ENCODE measurements at regions not wholly inside any gene's neighbourhood (a gene's known extent, or its start where the extent isn't known, plus 50 kb on each side); places are given as distances from the start of the nearest gene placed in this dataset.

GRCh38 chr4:30917946-30918345 is 197.8 kb downstream of the PCDH7 start:
- no peaks in the 10 kb centered on the region for H3K4me1 ChIP-seq (ENCODE audit: control insufficient read depth in 1 of 2, insufficient read depth in 2 of 2, low read length in 2 of 2)
- H3K4me3 ChIP-seq (ENCODE audit: low read depth in 1 of 2, low read length in 2 of 2) = no peak overlapping the region
- H3K36me3 ChIP-seq (ENCODE audit: control insufficient read depth in 1 of 2, insufficient read depth in 2 of 2, low read length in 2 of 2) = no peaks in the 10 kb centered on the region
- no peaks in the 10 kb centered on the region for H3K9me3 ChIP-seq (ENCODE audit: control insufficient read depth in 1 of 2, low read length in 2 of 2)
- no peaks in the 10 kb centered on the region for H3K27me3 ChIP-seq (ENCODE audit: low read depth, low read length)
- H3K27ac ChIP-seq (ENCODE audit: low read length) = no peak overlapping the region

GRCh38 chr4:30919458-30919857 is 199.3 kb downstream of the PCDH7 start:
- H3K4me1 ChIP-seq (ENCODE audit: control insufficient read depth in 1 of 2, insufficient read depth in 2 of 2, low read length in 2 of 2) = no peaks in the 10 kb centered on the region
- H3K4me3 ChIP-seq (ENCODE audit: low read depth in 1 of 2, low read length in 2 of 2) = no peak overlapping the region

GRCh38 chr4:30920043-30920442 is 199.9 kb downstream of the PCDH7 start:
- Histone ChIP-seq H3K36me3 (ENCODE audit: control insufficient read depth in 1 of 2, insufficient read depth in 2 of 2, low read length in 2 of 2) (no peaks in the 10 kb centered on the region), H3K4me3 (ENCODE audit: low read depth in 1 of 2, low read length in 2 of 2) (no peak overlapping the region), H3K4me1 (ENCODE audit: control insufficient read depth in 1 of 2, insufficient read depth in 2 of 2, low read length in 2 of 2) (no peaks in the 10 kb centered on the region), H3K27me3 (ENCODE audit: low read depth, low read length) (no peaks in the 10 kb centered on the region), H3K27ac (ENCODE audit: low read length) (no peak overlapping the region), H3K9me3 (ENCODE audit: control insufficient read depth in 1 of 2, low read length in 2 of 2) (no peaks in the 10 kb centered on the region)

More at GRCh38 chr4:30919458-30919857, 199.3 kb downstream of the PCDH7 start:
- H3K9me3 ChIP-seq (ENCODE audit: control insufficient read depth in 1 of 2, low read length in 2 of 2) = no peaks in the 10 kb centered on the region
- H3K27ac ChIP-seq (ENCODE audit: low read length) = no peak overlapping the region
- H3K27me3 ChIP-seq (ENCODE audit: low read depth, low read length) = no peaks in the 10 kb centered on the region
- no peaks in the 10 kb centered on the region for H3K36me3 ChIP-seq (ENCODE audit: control insufficient read depth in 1 of 2, insufficient read depth in 2 of 2, low read length in 2 of 2)

GRCh38 chr4:30922625-30923024 is 202.5 kb downstream of the PCDH7 start:
- Histone ChIP-seq H3K4me1 (ENCODE audit: control insufficient read depth in 1 of 2, insufficient read depth in 2 of 2, low read length in 2 of 2) (no peaks in the 10 kb centered on the region), H3K27me3 (ENCODE audit: low read depth, low read length) (no peaks in the 10 kb centered on the region)

GRCh38 chr4:30924495-30924894 is 204.3 kb downstream of the PCDH7 start:
- H3K9me3 ChIP-seq (ENCODE audit: control insufficient read depth in 1 of 2, low read length in 2 of 2) = no peaks in the 10 kb centered on the region
- H3K4me3 ChIP-seq (ENCODE audit: low read depth in 1 of 2, low read length in 2 of 2) = no peak overlapping the region
- H3K27me3 ChIP-seq (ENCODE audit: low read depth, low read length) = no peaks in the 10 kb centered on the region
- H3K4me1 ChIP-seq (ENCODE audit: control insufficient read depth in 1 of 2, insufficient read depth in 2 of 2, low read length in 2 of 2) = no peaks in the 10 kb centered on the region
- H3K36me3 ChIP-seq (ENCODE audit: control insufficient read depth in 1 of 2, insufficient read depth in 2 of 2, low read length in 2 of 2) = no peaks in the 10 kb centered on the region
- H3K27ac ChIP-seq (ENCODE audit: low read length) = no peak overlapping the region

More at GRCh38 chr4:30922625-30923024, 202.5 kb downstream of the PCDH7 start:
- H3K9me3 ChIP-seq (ENCODE audit: control insufficient read depth in 1 of 2, low read length in 2 of 2) = no peaks in the 10 kb centered on the region
- H3K27ac ChIP-seq (ENCODE audit: low read length) = no peak overlapping the region
- H3K36me3 ChIP-seq (ENCODE audit: control insufficient read depth in 1 of 2, insufficient read depth in 2 of 2, low read length in 2 of 2) = no peaks in the 10 kb centered on the region
- H3K4me3 ChIP-seq (ENCODE audit: low read depth in 1 of 2, low read length in 2 of 2) = no peak overlapping the region

- no peak overlapping the region for H3K27ac ChIP-seq (ENCODE audit: low read length)
- H3K4me3 ChIP-seq (ENCODE audit: low read depth in 1 of 2, low read length in 2 of 2) = no peak overlapping the region
- no peaks in the 10 kb centered on the region for H3K9me3 ChIP-seq (ENCODE audit: control insufficient read depth in 1 of 2, low read length in 2 of 2)
- H3K36me3 ChIP-seq (ENCODE audit: control insufficient read depth in 1 of 2, insufficient read depth in 2 of 2, low read length in 2 of 2) = no peaks in the 10 kb centered on the region
- no peaks in the 10 kb centered on the region for H3K27me3 ChIP-seq (ENCODE audit: low read depth, low read length)
- no peaks in the 10 kb centered on the region for H3K4me1 ChIP-seq (ENCODE audit: control insufficient read depth in 1 of 2, insufficient read depth in 2 of 2, low read length in 2 of 2)
Observed at GRCh38 chr4:30929649-30930048, 209.5 kb downstream of the PCDH7 start.

GRCh38 chr4:30930276-30930675 is 210.1 kb downstream of the PCDH7 start:
- Histone ChIP-seq H3K9me3 (ENCODE audit: control insufficient read depth in 1 of 2, low read length in 2 of 2) (no peaks in the 10 kb centered on the region), H3K4me1 (ENCODE audit: control insufficient read depth in 1 of 2, insufficient read depth in 2 of 2, low read length in 2 of 2) (no peaks in the 10 kb centered on the region), H3K27ac (ENCODE audit: low read length) (no peak overlapping the region), H3K36me3 (ENCODE audit: control insufficient read depth in 1 of 2, insufficient read depth in 2 of 2, low read length in 2 of 2) (no peaks in the 10 kb centered on the region), H3K4me3 (ENCODE audit: low read depth in 1 of 2, low read length in 2 of 2) (no peak overlapping the region), H3K27me3 (ENCODE audit: low read depth, low read length) (no peaks in the 10 kb centered on the region)

GRCh38 chr4:30932581-30932980 is 212.4 kb downstream of the PCDH7 start:
- no peak overlapping the region for H3K4me3 ChIP-seq (ENCODE audit: low read depth in 1 of 2, low read length in 2 of 2)
- no peaks in the 10 kb centered on the region for H3K9me3 ChIP-seq (ENCODE audit: control insufficient read depth in 1 of 2, low read length in 2 of 2)
- no peaks in the 10 kb centered on the region for H3K27me3 ChIP-seq (ENCODE audit: low read depth, low read length)
- H3K4me1 ChIP-seq (ENCODE audit: control insufficient read depth in 1 of 2, insufficient read depth in 2 of 2, low read length in 2 of 2) = no peaks in the 10 kb centered on the region
- H3K27ac ChIP-seq (ENCODE audit: low read length) = no peak overlapping the region
- H3K36me3 ChIP-seq (ENCODE audit: control insufficient read depth in 1 of 2, insufficient read depth in 2 of 2, low read length in 2 of 2) = no peaks in the 10 kb centered on the region

- no peaks in the 10 kb centered on the region for H3K4me1 ChIP-seq (ENCODE audit: control insufficient read depth in 1 of 2, insufficient read depth in 2 of 2, low read length in 2 of 2)
- no peak overlapping the region for H3K4me3 ChIP-seq (ENCODE audit: low read depth in 1 of 2, low read length in 2 of 2)
- no peaks in the 10 kb centered on the region for H3K27me3 ChIP-seq (ENCODE audit: low read depth, low read length)
- H3K27ac ChIP-seq (ENCODE audit: low read length) = no peak overlapping the region
- no peaks in the 10 kb centered on the region for H3K36me3 ChIP-seq (ENCODE audit: control insufficient read depth in 1 of 2, insufficient read depth in 2 of 2, low read length in 2 of 2)
- no peaks in the 10 kb centered on the region for H3K9me3 ChIP-seq (ENCODE audit: control insufficient read depth in 1 of 2, low read length in 2 of 2)
Observed at GRCh38 chr4:30939069-30939468, 218.9 kb downstream of the PCDH7 start.

- no peaks in the 10 kb centered on the region for H3K9me3 ChIP-seq (ENCODE audit: control insufficient read depth in 1 of 2, low read length in 2 of 2)
- no peak overlapping the region for H3K27ac ChIP-seq (ENCODE audit: low read length)
Observed at GRCh38 chr4:30939684-30940083, 219.5 kb downstream of the PCDH7 start.

GRCh38 chr4:30941641-30942040 is 221.5 kb downstream of the PCDH7 start:
- Histone ChIP-seq H3K4me3 (ENCODE audit: low read depth in 1 of 2, low read length in 2 of 2) (no peak overlapping the region), H3K36me3 (ENCODE audit: control insufficient read depth in 1 of 2, insufficient read depth in 2 of 2, low read length in 2 of 2) (no peaks in the 10 kb centered on the region), H3K9me3 (ENCODE audit: control insufficient read depth in 1 of 2, low read length in 2 of 2) (no peaks in the 10 kb centered on the region), H3K27me3 (ENCODE audit: low read depth, low read length) (no peaks in the 10 kb centered on the region), H3K27ac (ENCODE audit: low read length) (no peak overlapping the region), H3K4me1 (ENCODE audit: control insufficient read depth in 1 of 2, insufficient read depth in 2 of 2, low read length in 2 of 2) (no peaks in the 10 kb centered on the region)

More at GRCh38 chr4:30939684-30940083, 219.5 kb downstream of the PCDH7 start:
- H3K27me3 ChIP-seq (ENCODE audit: low read depth, low read length) = no peaks in the 10 kb centered on the region
- no peaks in the 10 kb centered on the region for H3K4me1 ChIP-seq (ENCODE audit: control insufficient read depth in 1 of 2, insufficient read depth in 2 of 2, low read length in 2 of 2)
- no peak overlapping the region for H3K4me3 ChIP-seq (ENCODE audit: low read depth in 1 of 2, low read length in 2 of 2)
- H3K36me3 ChIP-seq (ENCODE audit: control insufficient read depth in 1 of 2, insufficient read depth in 2 of 2, low read length in 2 of 2) = no peaks in the 10 kb centered on the region

GRCh38 chr4:30943356-30943755 is 223.2 kb downstream of the PCDH7 start:
- Histone ChIP-seq H3K27me3 (ENCODE audit: low read depth, low read length) (no peaks in the 10 kb centered on the region), H3K36me3 (ENCODE audit: control insufficient read depth in 1 of 2, insufficient read depth in 2 of 2, low read length in 2 of 2) (no peaks in the 10 kb centered on the region), H3K4me3 (ENCODE audit: low read depth in 1 of 2, low read length in 2 of 2) (no peak overlapping the region), H3K27ac (ENCODE audit: low read length) (no peak overlapping the region), H3K4me1 (ENCODE audit: control insufficient read depth in 1 of 2, insufficient read depth in 2 of 2, low read length in 2 of 2) (no peaks in the 10 kb centered on the region), H3K9me3 (ENCODE audit: control insufficient read depth in 1 of 2, low read length in 2 of 2) (no peaks in the 10 kb centered on the region)
